GM21576 (cell line): ENCODE measurements at regions not wholly inside any gene's neighbourhood (a gene's known extent, or its start where the extent isn't known, plus 50 kb on each side); places are given as distances from the start of the nearest gene placed in this dataset.

Experiments used
- ATAC-seq: cut with Tn5 transposase; IDR thresholded peaks from one replicate; pipeline ENCODE4 v1.9.1; 2021; ENCODE audit warnings: mild to moderate bottlenecking, moderate library complexity; ENCODE audit not compliant: unreplicated experiment

- ATAC-seq = no peak
Measured at GRCh38 chr2:183991968-183992367, 606.4 kb upstream of the ZNF804A start.

GRCh38 chr2:183993052-183993451 is 605.3 kb upstream of the ZNF804A start:
- ATAC-seq = peak; percentile 53

- ATAC-seq = no peak
Measured at GRCh38 chr2:183995632-183996031, 602.7 kb upstream of the ZNF804A start.

GRCh38 chr2:183996825-183997793 is 601.2 kb upstream of the ZNF804A start:
- ATAC-seq = no peak

GRCh38 chr2:183998041-183998796 is 600.1 kb upstream of the ZNF804A start:
- ATAC-seq = peak; percentile 94

- peak; percentile 15 for ATAC-seq
Measured at GRCh38 chr2:183998797-183999190, 599.5 kb upstream of the ZNF804A start.

GRCh38 chr2:184004289-184004947 is 593.9 kb upstream of the ZNF804A start:
- ATAC-seq = peak; percentile 88

GRCh38 chr2:184004948-184005672 is 593.2 kb upstream of the ZNF804A start:
- peak; percentile 39 for ATAC-seq

GRCh38 chr2:184006998-184007397 is 591.3 kb upstream of the ZNF804A start:
- no peak for ATAC-seq

- no peak for ATAC-seq
Measured at GRCh38 chr2:184026961-184027360, 571.4 kb upstream of the ZNF804A start.

- no peak for ATAC-seq
Measured at GRCh38 chr2:184030245-184030644, 568.1 kb upstream of the ZNF804A start.

GRCh38 chr2:184030989-184031388 is 567.3 kb upstream of the ZNF804A start:
- no peak for ATAC-seq

GRCh38 chr2:184031402-184032147 is 566.8 kb upstream of the ZNF804A start:
- ATAC-seq = no peak

- no peak for ATAC-seq
Measured at GRCh38 chr2:184032983-184033382, 565.3 kb upstream of the ZNF804A start.

GRCh38 chr2:184037273-184037672 is 561.1 kb upstream of the ZNF804A start:
- ATAC-seq = no peak

GRCh38 chr2:184039493-184039892 is 558.8 kb upstream of the ZNF804A start:
- ATAC-seq = no peak

- ATAC-seq = no peak
Measured at GRCh38 chr2:184040230-184040629, 558.1 kb upstream of the ZNF804A start.

GRCh38 chr2:184041077-184041476 is 557.3 kb upstream of the ZNF804A start:
- no peak for ATAC-seq

GRCh38 chr2:184041777-184042176 is 556.6 kb upstream of the ZNF804A start:
- ATAC-seq = no peak

- ATAC-seq = no peak
Measured at GRCh38 chr2:184047536-184047935, 550.8 kb upstream of the ZNF804A start.
